Erythroblast (primary cell): ENCODE measurements at regions not wholly inside any gene's neighbourhood (a gene's known extent, or its start where the extent isn't known, plus 50 kb on each side); places are given as distances from the start of the nearest gene placed in this dataset.

Experiments used
- GATA1 ChIP-seq: IDR thresholded peaks from 2 replicates; pipeline ENCODE4 v1.6.1; 2011; ENCODE audit warnings: low read depth, mild to moderate bottlenecking, control low read depth, low read length, moderate library complexity
- POLR2A ChIP-seq: IDR thresholded peaks from 2 replicates; pipeline ENCODE4 v1.6.1; 2011; ENCODE audit warnings: mild to moderate bottlenecking, low read length

- TF ChIP-seq POLR2A (no peak), GATA1 (no peak)
Measured at GRCh38 chrX:155694649-155695048, 81.9 kb upstream of the TMLHE start.
